ENCODE measurements at regions not wholly inside any gene's neighbourhood (a gene's known extent, or its start where the extent isn't known, plus 50 kb on each side); places are given as distances from the start of the nearest gene placed in this dataset.
"Not testable (repeated sequence)": the region's sequence is repeated elsewhere in the genome, so short reads cannot be mapped to it uniquely, and the experiment has no call there.

DNA sequence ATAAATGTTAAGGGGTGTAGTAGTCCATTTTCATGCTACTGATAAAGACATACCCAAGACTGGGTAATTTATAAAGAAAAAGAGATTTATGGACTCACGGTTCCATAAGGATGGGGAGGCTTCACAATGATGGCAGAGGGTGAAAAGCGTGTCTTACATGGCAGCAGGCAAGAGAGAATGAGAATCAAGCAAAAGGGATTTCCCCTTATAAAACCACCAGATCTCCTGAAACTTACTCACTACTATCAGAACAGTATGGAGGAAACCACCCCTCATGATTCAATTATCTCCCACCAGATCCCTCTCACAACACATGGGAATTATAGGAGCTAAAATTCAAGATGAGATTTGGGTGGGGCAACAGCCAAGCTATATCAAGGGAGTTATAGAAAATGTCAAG lies 329.2 kb downstream of the DTHD1 start:
- no peak for DNase-seq

DNA sequence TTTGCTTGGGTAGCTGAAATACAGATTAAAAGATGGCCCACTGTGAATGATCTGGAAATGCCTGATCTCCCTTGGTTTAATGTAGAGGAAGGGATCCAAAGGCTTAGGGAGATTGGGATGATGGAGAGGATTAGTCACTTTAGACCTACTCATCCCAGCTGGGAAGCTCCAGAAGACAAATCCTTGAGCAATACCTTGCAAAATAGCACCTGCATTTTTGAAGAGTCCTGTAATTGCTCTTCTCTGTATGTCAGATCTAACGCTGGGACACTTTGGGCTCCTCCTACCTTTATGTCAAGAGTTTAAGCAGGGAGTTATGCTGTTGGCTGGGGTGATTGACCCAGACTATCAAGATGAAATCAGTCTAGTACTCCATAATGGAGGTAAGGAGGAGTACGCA lies 331.7 kb downstream of the DTHD1 start:
- not testable (repeated sequence) for DNase-seq

DNA sequence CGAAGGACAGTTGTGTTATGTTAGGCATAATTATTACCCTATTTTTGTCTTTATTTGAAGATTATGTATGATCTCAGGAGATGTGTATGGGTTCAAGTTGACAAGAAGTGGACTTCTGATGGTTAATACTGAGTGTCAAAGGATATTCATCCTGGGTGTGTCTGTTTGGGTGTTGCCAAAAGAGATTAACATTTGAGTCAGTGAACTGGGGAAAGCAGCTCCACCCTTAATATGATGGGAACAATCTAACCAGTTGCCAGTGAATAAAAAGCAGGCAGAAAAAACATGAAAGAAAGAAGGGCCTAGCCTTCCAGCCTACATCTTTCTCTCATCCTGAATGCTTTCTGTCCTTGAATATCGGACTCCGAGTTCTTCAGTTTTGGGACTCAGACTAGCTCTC lies 332.6 kb downstream of the DTHD1 start:
- DNase-seq, result no peak

- no peak for DNase-seq
Observed at GRCh38 chr4:36618102-36618501, 336.7 kb downstream of the DTHD1 start.

DNA sequence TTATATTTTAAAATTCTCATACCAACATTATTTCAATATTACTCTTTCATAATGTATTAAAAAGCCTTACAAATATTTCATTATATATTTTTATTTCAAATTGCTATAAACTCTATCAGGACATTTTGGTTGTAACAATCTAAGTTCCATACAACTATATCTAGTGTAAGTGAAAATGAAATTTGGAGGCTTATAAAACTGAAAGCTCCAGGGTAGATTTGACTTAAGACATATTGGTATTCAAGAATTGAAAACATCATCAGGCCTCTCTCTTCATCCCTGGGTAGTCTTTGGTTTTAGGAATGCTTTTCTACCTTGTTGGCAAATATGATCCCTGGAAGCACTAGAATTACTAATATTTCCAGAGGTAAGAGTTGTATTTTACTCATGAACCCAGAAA lies 342.6 kb downstream of the DTHD1 start:
- no peak for DNase-seq

GRCh38 chr4:36638273-36638811 lies 356.9 kb downstream of the DTHD1 start:
- DNase-seq, result no peak

- no peak for DNase-seq
Observed at GRCh38 chr4:36640876-36641275, 359.5 kb downstream of the DTHD1 start.

- no peak for DNase-seq
Observed at GRCh38 chr4:36651253-36651652, 369.8 kb downstream of the DTHD1 start.

GRCh38 chr4:36652857-36653256 lies 371.4 kb downstream of the DTHD1 start:
- no peak for DNase-seq

GRCh38 chr4:36665985-36666527 lies 384.6 kb downstream of the DTHD1 start:
- no peak for DNase-seq

GRCh38 chr4:36675436-36675835 lies 394.0 kb downstream of the DTHD1 start:
- no peak for DNase-seq

- DNase-seq, result peak; percentile 43
Observed at GRCh38 chr4:36676139-36677050, 395.0 kb downstream of the DTHD1 start.

DNA sequence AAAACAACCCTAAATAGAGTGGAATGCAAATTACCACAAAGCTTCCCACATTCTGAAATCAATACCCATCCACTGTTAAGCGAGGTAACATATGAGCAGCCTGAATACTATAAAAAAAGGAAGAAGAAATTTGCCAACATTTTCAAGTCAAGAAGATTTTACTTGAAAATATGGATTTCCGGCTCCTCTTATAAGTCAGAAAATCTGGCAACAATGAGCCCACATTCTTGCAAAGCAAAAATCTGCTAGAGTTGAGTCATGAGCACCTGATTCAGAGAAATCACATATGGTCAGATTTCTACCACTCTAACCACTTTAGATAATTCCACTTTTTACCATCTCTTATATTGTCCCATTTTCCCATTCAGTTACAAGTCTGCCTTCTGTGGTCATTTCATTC lies 395.7 kb downstream of the DTHD1 start:
- no peak for DNase-seq

- no peak for DNase-seq
Observed at GRCh38 chr4:36677874-36678273, 396.5 kb downstream of the DTHD1 start.

DNA sequence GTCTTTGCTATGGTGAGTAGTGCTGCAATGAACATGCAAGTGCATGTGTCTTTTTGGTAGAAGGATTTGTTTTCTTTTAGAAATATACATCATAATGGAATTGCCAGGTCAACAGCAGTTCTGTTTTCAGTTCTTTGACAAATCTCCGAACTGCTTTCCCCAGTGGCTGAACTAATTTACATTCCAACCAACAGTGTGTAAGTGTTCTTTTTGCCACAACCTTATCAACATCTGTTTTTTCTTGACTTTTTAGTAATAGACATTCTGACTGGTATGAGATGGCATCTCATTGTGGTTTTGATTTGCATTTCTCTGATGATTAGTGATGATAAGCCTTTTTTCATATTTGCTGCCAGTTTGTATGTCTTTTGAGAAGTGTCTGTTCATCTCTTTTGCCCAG lies 406.3 kb downstream of the DTHD1 start:
- no peak for DNase-seq

DNA sequence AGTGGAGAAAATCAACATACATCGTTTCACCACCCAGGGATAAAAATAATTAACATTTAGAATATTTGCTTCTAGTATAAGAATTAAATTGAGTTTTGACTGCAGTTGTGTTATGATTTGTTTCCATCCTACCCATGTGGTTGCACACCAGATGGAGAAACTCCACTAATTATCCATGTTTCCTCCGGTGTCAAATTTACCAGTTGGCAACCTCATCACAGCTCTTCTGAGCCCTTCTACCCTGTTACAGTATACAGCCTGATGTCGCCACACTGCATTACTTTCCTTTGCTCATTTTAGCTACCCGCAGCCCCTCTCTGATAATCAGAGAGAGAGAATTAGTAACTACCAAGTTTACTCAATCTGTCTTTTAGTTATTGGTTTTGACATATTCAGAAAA lies 411.2 kb downstream of the DTHD1 start:
- DNase-seq, result peak; percentile 84

DNA sequence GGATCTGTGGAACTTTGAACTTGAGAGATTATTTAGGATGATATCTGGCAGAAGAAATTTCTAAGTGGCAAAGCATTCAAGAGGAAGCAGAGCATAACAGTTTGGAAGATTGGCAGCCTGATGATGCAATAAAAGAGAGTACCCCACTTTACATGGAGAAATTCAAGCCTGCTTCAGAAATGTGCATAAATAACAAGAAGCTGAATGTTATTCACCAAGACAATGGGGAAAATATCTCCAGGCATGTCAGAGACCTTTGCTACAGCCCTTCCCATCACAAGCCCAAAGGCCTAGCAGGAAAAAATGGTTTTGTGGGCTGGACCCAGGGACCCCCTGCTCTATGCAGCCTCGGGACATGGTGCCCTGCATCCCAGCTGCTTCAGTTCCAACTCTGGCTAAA lies 420.8 kb downstream of the DTHD1 start:
- DNase-seq, result no peak

- DNase-seq, result no peak
Observed at GRCh38 chr4:36704289-36704688, 422.9 kb downstream of the DTHD1 start.

- DNase-seq, result peak; percentile 13
Observed at GRCh38 chr4:36709991-36710390, 428.6 kb downstream of the DTHD1 start.

DNA sequence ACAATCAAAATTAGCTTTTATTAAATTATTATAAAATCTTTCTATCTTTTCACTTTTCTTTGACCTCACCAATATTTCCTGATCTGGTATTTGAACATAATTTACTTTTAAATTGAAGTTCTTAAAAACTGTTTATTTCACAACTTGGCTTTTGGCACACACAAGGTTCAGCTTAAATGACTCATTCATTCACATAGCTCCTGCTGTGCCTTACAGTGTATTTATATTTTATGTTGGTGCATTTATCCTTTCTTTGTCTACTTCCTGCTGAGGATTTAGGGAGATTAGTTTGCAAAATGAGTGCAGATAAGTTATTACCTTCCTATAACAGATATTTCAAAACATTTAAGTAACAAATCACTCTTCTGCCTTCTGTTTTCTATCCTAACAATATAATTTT lies 430.6 kb downstream of the DTHD1 start:
- no peak for DNase-seq

GRCh38 chr4:36716874-36717273 lies 435.5 kb downstream of the DTHD1 start:
- DNase-seq, result no peak

DNA sequence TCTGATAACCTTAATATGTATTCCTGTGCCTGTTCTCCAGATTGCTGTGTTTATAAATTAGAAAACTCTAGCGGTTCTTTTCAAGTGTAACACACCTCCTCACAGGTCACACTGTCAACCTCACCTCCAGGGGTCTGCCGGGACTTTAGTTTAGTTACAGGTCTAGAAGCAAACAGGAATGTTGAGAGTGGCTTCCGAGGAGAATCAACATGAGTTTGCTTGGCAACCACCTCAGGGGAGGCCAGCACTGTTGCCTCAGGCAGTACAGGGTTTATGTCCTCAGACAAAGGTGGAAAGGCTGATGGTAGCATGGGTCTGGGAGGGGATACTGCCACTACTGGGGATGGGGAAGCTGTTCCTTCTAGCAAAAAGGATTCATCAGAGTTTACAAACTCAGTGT lies 438.0 kb downstream of the DTHD1 start:
- no peak for DNase-seq

- DNase-seq, result no peak
Observed at GRCh38 chr4:36722986-36723385, 441.6 kb downstream of the DTHD1 start.

- no peak for DNase-seq
Observed at GRCh38 chr4:36734334-36734733, 452.9 kb downstream of the DTHD1 start.

Measured in DMS 273 treated with DMSO at 0.1 percent for 48 hours (cell line).